Choroid plexus epithelial cell (primary cell): ENCODE measurements at regions not wholly inside any gene's neighbourhood (a gene's known extent, or its start where the extent isn't known, plus 50 kb on each side); places are given as distances from the start of the nearest gene placed in this dataset.

Source experiments
- DNase-seq: peaks from one replicate; pipeline ENCODE4 v3.0.0-alpha.2; 2010; ENCODE audit warnings: low read depth
- H3K4me3 ChIP-seq: 2 replicates; pipeline ENCODE4 v1.5.1; 2011; ENCODE audit warnings: low read depth, mild to moderate bottlenecking, control low read depth, low read length, moderate library complexity
- TF ChIP-seq, protein P1 (sequence below): conservative IDR thresholded peaks from 2 replicates; pipeline ENCODE4 v1.5.1; 2011; ENCODE audit warnings: low read depth, mild to moderate bottlenecking, control low read depth, inconsistent platforms, low read length, moderate library complexity

DNA sequence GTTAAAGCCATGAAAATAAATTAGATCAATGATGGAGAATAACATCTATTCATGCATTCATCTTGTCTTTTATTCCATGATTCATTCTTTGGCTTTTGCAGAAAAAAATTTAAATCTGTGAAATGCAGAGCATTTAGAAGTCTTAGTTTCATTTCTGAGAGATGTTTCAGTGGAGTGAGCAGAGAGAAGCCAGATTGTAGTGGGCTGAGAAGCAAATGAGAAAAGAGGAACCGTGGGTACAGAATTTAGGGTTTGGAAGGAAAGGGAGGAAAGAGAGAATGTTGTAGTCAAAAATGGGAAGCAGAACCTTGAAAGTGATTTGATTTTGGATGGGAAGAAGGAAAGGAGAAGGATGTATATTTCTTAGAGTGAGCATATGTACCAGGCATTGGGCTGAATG lies 260.3 kb upstream of the MAN1A1 start:
- TF ChIP-seq, protein P1, sequence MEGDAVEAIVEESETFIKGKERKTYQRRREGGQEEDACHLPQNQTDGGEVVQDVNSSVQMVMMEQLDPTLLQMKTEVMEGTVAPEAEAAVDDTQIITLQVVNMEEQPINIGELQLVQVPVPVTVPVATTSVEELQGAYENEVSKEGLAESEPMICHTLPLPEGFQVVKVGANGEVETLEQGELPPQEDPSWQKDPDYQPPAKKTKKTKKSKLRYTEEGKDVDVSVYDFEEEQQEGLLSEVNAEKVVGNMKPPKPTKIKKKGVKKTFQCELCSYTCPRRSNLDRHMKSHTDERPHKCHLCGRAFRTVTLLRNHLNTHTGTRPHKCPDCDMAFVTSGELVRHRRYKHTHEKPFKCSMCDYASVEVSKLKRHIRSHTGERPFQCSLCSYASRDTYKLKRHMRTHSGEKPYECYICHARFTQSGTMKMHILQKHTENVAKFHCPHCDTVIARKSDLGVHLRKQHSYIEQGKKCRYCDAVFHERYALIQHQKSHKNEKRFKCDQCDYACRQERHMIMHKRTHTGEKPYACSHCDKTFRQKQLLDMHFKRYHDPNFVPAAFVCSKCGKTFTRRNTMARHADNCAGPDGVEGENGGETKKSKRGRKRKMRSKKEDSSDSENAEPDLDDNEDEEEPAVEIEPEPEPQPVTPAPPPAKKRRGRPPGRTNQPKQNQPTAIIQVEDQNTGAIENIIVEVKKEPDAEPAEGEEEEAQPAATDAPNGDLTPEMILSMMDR, result no peak
- H3K4me3 ChIP-seq, result no peak overlapping the region
- no peak for DNase-seq

DNA sequence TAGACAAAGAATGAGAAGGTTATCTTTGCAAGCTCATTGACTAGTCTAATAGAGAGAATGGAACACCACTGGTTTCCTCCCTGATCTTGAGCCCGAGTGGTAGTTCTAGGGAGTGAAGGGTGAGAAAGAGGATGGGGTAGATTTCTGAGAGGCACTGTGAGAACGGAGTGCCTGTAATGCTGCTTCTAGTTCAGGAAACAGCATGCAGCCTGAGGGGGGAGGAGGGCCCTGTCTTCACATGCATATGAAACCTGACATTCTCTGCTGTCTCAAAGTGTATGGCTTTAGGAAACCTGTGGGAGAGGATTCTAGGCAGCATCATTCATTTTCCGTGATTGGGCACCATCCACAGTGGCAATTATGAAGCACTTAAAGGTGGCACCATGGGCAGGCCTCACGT lies 259.4 kb upstream of the MAN1A1 start:
- DNase-seq, result no peak
- TF ChIP-seq, protein P1, result no peak
- H3K4me3 ChIP-seq, result no peak overlapping the region

DNA sequence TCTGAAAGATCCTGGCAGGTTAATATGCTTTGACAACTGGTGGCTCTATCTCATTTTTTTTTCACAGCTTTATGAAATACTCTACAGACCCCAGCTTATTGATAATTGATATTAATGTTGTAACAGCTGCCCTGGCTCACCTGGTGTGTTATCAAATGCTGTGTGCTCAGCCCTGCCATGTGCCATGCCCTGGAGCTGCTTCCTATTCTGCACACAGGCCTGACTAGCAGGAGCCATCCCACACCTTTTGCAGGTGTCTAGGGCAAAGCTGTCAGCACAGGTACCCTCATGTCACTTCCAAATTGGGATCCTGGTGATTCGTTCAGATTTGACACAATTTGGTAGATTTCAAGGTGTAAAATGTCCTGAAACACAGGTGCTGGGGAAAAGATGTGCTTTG lies 254.6 kb upstream of the MAN1A1 start:
- no peak for DNase-seq
- TF ChIP-seq, protein P1, result no peak
- H3K4me3 ChIP-seq, result no peak overlapping the region

DNA sequence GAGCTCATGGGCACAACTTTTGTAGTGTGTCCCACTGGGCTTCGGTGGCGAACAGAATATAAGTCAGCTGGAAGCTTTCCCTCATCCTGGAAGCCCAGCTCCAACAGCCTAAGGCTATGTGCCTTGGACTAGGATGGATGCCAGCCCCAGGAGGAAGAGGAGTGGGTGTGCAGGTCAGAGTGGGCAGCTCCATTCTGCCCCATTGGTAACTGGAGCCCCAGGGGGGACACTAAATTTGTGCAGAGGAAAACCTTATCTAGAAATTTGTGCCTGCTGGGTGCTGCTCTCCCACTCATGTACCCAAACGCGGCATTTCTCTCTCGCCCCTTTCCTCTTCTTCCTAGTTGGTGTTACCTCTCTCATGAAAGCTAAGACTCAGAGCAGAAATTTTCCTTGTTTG lies 253.9 kb upstream of the MAN1A1 start:
- TF ChIP-seq, protein P1, result no peak
- DNase-seq, result no peak
- no peak overlapping the region for H3K4me3 ChIP-seq

DNA sequence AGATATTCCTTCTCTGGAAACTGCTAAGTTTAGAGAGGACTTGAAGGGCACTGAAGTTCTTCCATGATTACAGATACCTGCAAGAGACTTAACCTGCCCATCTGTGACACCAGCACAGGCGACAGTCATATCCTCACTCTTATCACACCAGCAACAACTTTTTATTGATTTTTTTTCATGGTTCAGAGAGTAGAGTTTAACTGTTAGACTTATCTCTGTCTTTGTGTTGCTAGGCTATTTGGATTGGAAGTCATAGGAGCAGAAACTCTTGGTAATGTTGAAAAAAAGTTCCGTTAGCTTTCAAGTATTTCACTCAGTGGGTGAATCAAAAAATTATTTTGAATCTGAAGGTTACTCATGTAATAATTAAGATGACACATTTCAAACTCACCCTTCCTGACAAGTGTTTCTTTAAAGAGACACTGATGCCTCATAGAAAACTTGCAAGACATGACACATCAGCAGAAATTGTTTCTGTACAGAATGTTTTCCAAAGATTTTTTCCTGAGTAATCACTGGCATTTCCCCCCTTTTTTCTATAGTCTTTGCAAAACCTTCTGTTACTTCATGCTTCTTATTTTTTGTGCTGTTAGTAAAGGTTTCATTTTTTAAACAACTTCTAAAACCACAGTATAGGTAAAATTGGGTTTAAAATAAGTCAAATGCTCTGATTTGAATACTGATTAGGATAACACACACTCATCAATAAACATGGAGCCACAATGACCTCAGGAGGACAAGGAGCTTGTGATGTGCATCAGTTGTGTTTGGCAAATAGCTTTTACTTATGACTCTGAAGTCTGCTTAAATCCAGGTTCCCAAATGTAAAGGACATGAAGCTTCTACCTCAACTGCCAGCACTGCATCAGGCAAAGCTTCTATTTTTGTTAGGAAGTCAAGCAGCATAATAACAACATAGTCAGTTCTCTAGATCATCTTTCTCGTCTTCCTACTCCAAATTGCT lies 252.9 kb upstream of the MAN1A1 start:
- DNase-seq, result no peak
- TF ChIP-seq, protein P1, result no peak

DNA sequence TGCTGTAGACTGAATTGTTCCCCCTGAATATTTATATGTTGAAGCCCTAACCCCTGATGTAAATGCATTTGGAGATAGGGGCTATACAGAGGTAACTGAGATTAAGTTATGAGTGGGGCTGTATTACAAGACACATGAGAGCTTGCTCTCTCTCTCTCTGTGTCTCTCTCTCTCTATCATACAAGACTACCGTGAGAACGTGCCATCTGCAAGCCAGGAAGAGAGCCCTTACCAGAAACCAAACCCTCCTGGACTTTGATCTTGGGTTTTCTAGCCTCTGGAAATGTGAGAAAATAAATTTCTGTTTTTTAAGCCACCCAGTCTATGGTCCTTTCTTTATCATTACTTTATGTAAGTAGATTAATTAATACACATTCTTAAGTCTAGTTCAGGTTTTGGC lies 249.3 kb upstream of the MAN1A1 start:
- TF ChIP-seq, protein P1, result no peak
- DNase-seq, result no peak

More for the DNA sequence above, 252.9 kb upstream of the MAN1A1 start:
- H3K4me3 ChIP-seq, result no peak overlapping the region

DNA sequence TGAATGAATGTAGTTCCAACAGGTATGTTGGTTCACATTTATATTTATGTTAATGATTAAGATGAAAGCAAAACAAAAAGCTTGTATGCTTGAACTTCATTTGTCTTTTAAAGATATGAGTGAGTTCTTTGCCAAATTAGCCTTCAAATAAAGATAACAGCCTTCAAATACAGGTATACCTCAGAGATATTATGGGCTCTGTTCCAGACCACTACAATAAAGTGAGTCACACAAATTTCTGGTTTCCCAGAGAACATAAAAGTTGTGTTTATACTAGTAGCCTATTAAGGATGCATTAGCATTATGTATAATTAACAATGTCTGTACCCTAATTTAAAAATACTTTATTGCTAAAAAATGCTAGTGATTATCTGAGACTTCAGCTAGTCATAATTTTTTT lies 245.3 kb upstream of the MAN1A1 start:
- no peak for DNase-seq
- TF ChIP-seq, protein P1, result no peak
- no peak overlapping the region for H3K4me3 ChIP-seq

More for the DNA sequence above, 249.3 kb upstream of the MAN1A1 start:
- no peak overlapping the region for H3K4me3 ChIP-seq
